ENCODE measurements at regions not wholly inside any gene's neighbourhood (a gene's known extent, or its start where the extent isn't known, plus 50 kb on each side); places are given as distances from the start of the nearest gene placed in this dataset.

- TF ChIP-seq CTCF (IDR thresholded peaks at IDR 0.05) = no peak
- TF ChIP-seq POLR2A (IDR thresholded peaks at IDR 0.05) = no peak
These were observed 72.0 kb downstream of the SOX9 start for GRCh38 chr17:72192800-72193192.

All from thyroid gland (tissue), 4 donors.